Gastrocnemius medialis (tissue), 4 donors: ENCODE measurements at regions not wholly inside any gene's neighbourhood (a gene's known extent, or its start where the extent isn't known, plus 50 kb on each side); places are given as distances from the start of the nearest gene placed in this dataset.

ENCODE experiments used
- CTCF ChIP-seq, 5 experiments: fragments of 450-650 bp in 3 of 5; fragments of 200-600 bp in 2 of 5; sonication (generic) in 2 of 5; IDR thresholded peaks in 4 of 5; conservative IDR thresholded peaks in 1 of 5; 1 replicate in 4 of 5; 2 replicates in 1 of 5; pipeline ENCODE4 v1.5.1; 2016 to 2019; ENCODE audit warnings: antibody characterized with exemption in 5 of 5, mild to moderate bottlenecking in 3 of 5, moderate library complexity in 3 of 5
- POLR2A ChIP-seq, 2 donors: fragments of 450-650 bp; IDR thresholded peaks; one replicate each; pipeline ENCODE4 v1.6.1; 2017; ENCODE audit warnings: antibody characterized with exemption in 2 of 2, mild to moderate bottlenecking in 2 of 2, moderate library complexity in 2 of 2

- no peak for TF ChIP-seq CTCF (IDR thresholded peaks at IDR 0.05 in 4 of 5, conservative IDR thresholded peaks at IDR 0.05 in 1 of 5)
- no peak for TF ChIP-seq POLR2A (IDR thresholded peaks at IDR 0.05)
Measured at GRCh38 chr3:27617552-27617951, 104.6 kb downstream of the EOMES start.
